ENCODE measurements at regions not wholly inside any gene's neighbourhood (a gene's known extent, or its start where the extent isn't known, plus 50 kb on each side); places are given as distances from the start of the nearest gene placed in this dataset.
A peak's percentile ranks its signal among the peaks of the same experiment; 100 is the strongest.

DNA sequence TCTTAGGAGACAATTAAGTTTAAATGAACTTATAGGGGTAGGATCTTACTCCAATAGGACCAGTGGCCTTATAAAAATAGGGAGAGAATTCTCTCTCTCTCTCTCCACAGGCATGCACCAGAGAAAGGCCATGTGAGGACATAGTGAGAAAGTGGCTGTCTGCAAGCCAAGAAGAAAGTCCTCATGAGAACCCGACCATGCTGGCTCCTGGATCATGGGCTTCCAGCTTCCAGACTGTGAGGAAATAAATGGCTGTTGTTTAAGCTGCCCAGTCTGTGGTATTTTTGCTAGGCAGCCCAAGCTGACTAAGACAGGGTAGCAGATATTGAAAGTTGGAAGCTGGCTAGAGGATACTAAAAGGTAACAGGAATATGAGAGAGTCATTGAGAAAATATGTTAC is 454.0 kb downstream of the NBAS start:
- no peak for DNase-seq

DNA sequence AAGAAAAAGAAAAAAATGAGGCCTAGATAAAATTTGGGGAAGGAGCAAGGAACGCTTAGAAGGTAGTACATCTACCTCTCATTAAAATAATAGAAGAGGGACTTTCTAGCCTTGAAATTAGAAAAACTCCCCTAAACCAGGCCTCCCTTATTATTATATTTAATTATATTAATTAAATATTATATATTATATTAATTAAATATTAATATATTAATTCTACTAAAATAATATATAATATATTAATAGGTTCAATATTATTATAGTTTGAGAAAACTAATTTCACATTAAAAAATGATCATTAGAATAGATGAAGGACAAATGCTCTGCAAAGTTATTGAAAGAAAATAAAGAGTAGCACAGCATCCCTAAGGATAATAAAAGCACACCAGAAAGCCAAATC is 449.4 kb downstream of the NBAS start:
- no peak for DNase-seq

DNA sequence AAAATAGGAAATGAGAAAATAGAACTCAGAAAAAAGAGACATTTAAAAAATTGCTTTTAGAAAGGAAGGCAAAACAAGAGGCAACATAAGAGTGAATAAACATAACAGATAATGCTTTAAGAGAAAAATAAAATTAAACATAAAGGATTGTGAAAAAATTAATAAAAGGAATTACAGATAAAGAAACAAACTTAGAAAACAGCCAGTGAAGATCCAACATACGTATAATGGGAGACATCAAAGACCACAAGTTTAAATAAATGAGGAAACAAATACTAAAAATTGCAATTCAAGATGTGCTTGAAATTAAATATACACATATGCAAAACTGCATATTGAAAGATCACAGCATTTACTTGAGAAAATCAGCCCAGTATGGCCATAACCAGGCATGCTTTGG is 448.9 kb downstream of the NBAS start:
- peak; percentile 3 for DNase-seq

GRCh38 chr2:15115776-15116175 is 445.4 kb downstream of the NBAS start:
- no peak for DNase-seq

GRCh38 chr2:15116830-15117229 is 444.3 kb downstream of the NBAS start:
- no peak for DNase-seq

Data from CD4-positive, alpha-beta T cell treated with Interleukin-10 for 1 hour (primary cell).